Endothelial cell (in vitro differentiated cells): ENCODE measurements at regions not wholly inside any gene's neighbourhood (a gene's known extent, or its start where the extent isn't known, plus 50 kb on each side); places are given as distances from the start of the nearest gene placed in this dataset.

Experiments used
- DNase-seq: peaks from one replicate; pipeline ENCODE4 v3.0.0; 2021; ENCODE audit warnings: low spot score
- H3K27ac Mint-ChIP-seq: one replicate; pipeline ENCODE4 v1.8.0; 2021; ENCODE audit warnings: mixed read lengths, inconsistent platforms; ENCODE audit not compliant: unreplicated experiment
- H3K27me3 Mint-ChIP-seq: one replicate; pipeline ENCODE4 v1.8.0; 2021; ENCODE audit warnings: mild to moderate bottlenecking, moderate library complexity, mixed read lengths, inconsistent platforms; ENCODE audit not compliant: unreplicated experiment
- H3K36me3 Mint-ChIP-seq: one replicate; pipeline ENCODE4 v1.8.0; 2021; ENCODE audit warnings: mild to moderate bottlenecking, low read depth, mixed read lengths, inconsistent platforms; ENCODE audit not compliant: unreplicated experiment
- H3K4me1 Mint-ChIP-seq: one replicate; pipeline ENCODE4 v1.8.0; 2021; ENCODE audit warnings: mild to moderate bottlenecking, mixed read lengths, inconsistent platforms; ENCODE audit not compliant: unreplicated experiment
- H3K4me3 Mint-ChIP-seq: one replicate; pipeline ENCODE4 v1.8.0; 2021; ENCODE audit warnings: mild to moderate bottlenecking, mixed read lengths, inconsistent platforms; ENCODE audit not compliant: unreplicated experiment
- H3K9me3 Mint-ChIP-seq: one replicate; pipeline ENCODE4 v1.8.0; 2021; ENCODE audit warnings: mixed read lengths, inconsistent platforms; ENCODE audit not compliant: unreplicated experiment
- TF ChIP-seq, protein P1 (sequence below): fragments of 200-600 bp; sonication (generic); IDR thresholded peaks from one replicate; pipeline ENCODE4 v1.5.0; 2021; ENCODE audit warnings: antibody characterized with exemption; ENCODE audit not compliant: unreplicated experiment

DNA sequence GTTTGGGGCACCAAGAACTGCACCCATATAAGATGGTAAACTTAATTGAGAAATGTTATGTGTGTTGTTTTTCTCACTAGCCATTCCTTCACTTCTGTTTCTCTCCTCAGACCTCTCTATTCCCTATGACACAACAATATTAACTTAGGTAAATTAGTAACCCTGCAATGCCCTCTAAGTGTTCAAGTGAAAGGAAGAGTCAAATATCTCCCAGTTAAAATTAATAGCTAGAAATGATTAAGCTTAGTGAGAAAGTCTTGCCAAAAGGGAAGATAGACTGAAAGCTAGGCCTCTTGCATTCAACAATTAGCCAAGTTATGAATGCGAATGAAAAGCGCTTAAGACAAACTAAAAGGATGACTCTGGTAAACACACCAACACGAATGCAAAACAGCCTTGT lies 132.9 kb upstream of the KLF8 start:
- no peaks in the 10 kb centered on the region for H3K27me3 Mint-ChIP-seq
- no peaks in the 10 kb centered on the region for H3K9me3 Mint-ChIP-seq
- H3K4me3 Mint-ChIP-seq: no peak overlapping the region
- TF ChIP-seq, protein P1, sequence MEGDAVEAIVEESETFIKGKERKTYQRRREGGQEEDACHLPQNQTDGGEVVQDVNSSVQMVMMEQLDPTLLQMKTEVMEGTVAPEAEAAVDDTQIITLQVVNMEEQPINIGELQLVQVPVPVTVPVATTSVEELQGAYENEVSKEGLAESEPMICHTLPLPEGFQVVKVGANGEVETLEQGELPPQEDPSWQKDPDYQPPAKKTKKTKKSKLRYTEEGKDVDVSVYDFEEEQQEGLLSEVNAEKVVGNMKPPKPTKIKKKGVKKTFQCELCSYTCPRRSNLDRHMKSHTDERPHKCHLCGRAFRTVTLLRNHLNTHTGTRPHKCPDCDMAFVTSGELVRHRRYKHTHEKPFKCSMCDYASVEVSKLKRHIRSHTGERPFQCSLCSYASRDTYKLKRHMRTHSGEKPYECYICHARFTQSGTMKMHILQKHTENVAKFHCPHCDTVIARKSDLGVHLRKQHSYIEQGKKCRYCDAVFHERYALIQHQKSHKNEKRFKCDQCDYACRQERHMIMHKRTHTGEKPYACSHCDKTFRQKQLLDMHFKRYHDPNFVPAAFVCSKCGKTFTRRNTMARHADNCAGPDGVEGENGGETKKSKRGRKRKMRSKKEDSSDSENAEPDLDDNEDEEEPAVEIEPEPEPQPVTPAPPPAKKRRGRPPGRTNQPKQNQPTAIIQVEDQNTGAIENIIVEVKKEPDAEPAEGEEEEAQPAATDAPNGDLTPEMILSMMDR: no peak
- DNase-seq: no peak
- H3K27ac Mint-ChIP-seq: no peak overlapping the region
- H3K36me3 Mint-ChIP-seq: no peaks in the 10 kb centered on the region
- no peaks in the 10 kb centered on the region for H3K4me1 Mint-ChIP-seq

DNA sequence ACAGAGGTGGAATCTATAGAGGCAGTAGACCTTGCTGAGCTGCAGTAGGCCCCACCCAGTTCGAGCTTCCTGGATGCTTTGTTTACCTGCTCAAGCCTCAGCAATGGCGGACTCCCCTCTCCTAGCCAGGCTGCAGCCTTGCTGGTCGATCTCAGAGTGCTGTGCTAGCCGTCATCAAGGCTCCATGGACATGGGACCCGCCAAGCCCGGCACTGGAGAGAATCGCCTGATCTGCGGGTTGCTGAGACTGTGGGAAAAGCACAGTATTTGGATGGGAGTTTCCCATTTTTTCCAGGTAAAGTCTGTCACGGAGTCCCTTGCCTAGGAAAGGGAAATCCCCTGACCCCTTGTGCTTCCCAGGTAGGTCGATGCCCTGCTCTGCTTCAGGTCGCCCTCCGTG lies 124.8 kb upstream of the KLF8 start:
- no peaks in the 10 kb centered on the region for H3K4me1 Mint-ChIP-seq
- no peaks in the 10 kb centered on the region for H3K36me3 Mint-ChIP-seq
- H3K27ac Mint-ChIP-seq: no peak overlapping the region
- no peaks in the 10 kb centered on the region for H3K27me3 Mint-ChIP-seq
- H3K9me3 Mint-ChIP-seq: no peaks in the 10 kb centered on the region
- no peak overlapping the region for H3K4me3 Mint-ChIP-seq
- DNase-seq: no peak
- TF ChIP-seq, protein P1: no peak

DNA sequence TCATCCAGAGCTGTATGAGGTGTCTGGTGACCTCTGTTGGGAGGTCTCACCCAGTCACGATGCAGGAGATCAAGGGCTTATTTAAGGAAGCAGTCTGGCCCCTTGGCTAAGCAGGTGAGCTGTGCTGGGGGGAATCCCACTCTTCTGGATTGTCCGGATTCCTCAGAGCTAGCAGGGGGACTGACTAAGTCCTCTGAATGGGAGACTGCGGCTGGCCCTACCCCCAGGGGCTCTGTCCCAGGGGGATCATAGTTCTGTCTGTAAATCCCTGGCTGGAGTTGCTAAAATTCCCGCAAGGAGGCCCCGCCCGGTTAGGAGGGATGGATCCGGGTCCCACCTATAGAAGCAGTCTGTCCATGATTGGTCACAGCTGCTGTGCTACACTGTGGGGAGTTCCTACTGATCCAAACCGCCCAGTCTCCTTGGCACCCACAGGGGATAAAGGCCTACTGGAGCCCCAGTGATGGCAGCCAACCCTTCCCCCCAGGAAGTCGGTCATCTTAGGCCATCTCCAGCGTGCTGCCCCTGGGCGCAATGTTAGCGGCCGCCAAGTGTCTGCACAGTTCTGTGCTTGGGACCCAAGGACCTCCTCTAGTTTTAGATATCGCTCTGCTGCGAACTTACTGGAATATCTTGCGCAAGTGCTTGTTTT lies 118.2 kb upstream of the KLF8 start:
- Mint-ChIP-seq H3K36me3 (no peaks in the 10 kb centered on the region), H3K27me3 (no peaks in the 10 kb centered on the region), H3K9me3 (no peaks in the 10 kb centered on the region), H3K27ac (no peak overlapping the region), H3K4me1 (peaks cover 3% of the 10 kb centered on the region), H3K4me3 (no peak overlapping the region)
- TF ChIP-seq, protein P1: no peak
- DNase-seq: no peak

DNA sequence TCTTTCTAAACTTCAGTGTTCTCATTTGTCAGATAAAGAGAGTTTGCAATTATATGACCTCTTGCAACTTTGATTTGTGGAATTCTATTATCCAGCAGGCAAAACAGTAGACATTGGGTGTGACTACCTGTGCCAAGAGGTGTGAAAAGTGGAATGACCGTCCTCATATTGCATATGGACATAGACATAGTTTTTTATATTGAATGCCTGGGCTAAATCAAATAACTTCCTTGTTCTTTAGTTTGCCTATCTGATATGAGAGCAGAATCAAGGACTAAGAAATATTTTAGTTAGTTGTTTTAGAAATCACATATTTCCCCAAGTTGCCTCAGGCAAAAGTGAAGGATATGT lies 117.7 kb upstream of the KLF8 start:
- H3K4me3 Mint-ChIP-seq: no peak overlapping the region
- H3K27me3 Mint-ChIP-seq: no peaks in the 10 kb centered on the region
- no peak overlapping the region for H3K27ac Mint-ChIP-seq
- H3K36me3 Mint-ChIP-seq: no peaks in the 10 kb centered on the region
- H3K9me3 Mint-ChIP-seq: no peaks in the 10 kb centered on the region
- TF ChIP-seq, protein P1: no peak
- peaks cover 5% of the 10 kb centered on the region for H3K4me1 Mint-ChIP-seq
- DNase-seq: no peak

DNA sequence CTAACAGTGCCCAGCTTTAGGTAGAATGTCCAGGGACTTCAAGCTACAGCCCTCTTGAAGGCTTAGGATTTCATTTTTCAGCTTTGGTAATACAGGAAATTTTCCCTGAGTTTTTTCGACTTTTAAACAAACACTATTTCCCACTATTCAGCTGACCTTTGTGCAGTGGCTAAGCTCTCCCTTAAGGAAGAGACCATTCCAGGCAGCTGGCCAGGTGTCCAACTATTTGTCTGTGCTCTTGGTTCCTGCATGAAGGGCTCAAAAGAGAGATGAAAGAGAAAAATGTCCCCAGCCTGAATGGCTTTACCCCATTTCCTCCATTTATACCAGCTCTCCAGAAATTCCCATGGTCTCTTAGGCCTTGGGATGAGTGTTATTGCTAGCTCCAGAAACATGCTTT lies 111.9 kb upstream of the KLF8 start:
- Mint-ChIP-seq H3K36me3 (no peaks in the 10 kb centered on the region), H3K4me1 (peaks cover 5% of the 10 kb centered on the region), H3K9me3 (no peaks in the 10 kb centered on the region), H3K27me3 (no peaks in the 10 kb centered on the region), H3K27ac (no peak overlapping the region), H3K4me3 (no peak overlapping the region)
- DNase-seq: no peak
- TF ChIP-seq, protein P1: no peak
